SH-SY5Y (cell line): ENCODE measurements at regions not wholly inside any gene's neighbourhood (a gene's known extent, or its start where the extent isn't known, plus 50 kb on each side); places are given as distances from the start of the nearest gene placed in this dataset.

Experiments
- GATA2 ChIP-seq: IDR thresholded peaks from 2 replicates; pipeline ENCODE4 v1.6.1; 2011; ENCODE audit warnings: mild to moderate bottlenecking, low read depth, low read length
- GATA3 ChIP-seq: IDR thresholded peaks from 2 replicates; pipeline ENCODE4 v1.6.1; 2011; ENCODE audit warnings: low read depth, mild to moderate bottlenecking, low read length, moderate library complexity

- no peak for TF ChIP-seq GATA2
- TF ChIP-seq GATA3: no peak
These were observed 257.2 kb upstream of the NSMCE3 start for GRCh38 chr15:29526802-29527201.

GRCh38 chr15:29522373-29523276, 253.0 kb upstream of the NSMCE3 start:
- TF ChIP-seq GATA3 (no peak), GATA2 (no peak)

GRCh38 chr15:29518442-29518841, 248.8 kb upstream of the NSMCE3 start:
- TF ChIP-seq GATA3 (no peak), GATA2 (no peak)

- TF ChIP-seq GATA3 (no peak), GATA2 (no peak)
These were observed 248.2 kb upstream of the NSMCE3 start for GRCh38 chr15:29517829-29518228.

- TF ChIP-seq GATA3 (no peak), GATA2 (no peak)
These were observed 247.3 kb upstream of the NSMCE3 start for GRCh38 chr15:29516929-29517328.

GRCh38 chr15:29514926-29515325, 245.3 kb upstream of the NSMCE3 start:
- TF ChIP-seq GATA3 (no peak), GATA2 (no peak)

- no peak for TF ChIP-seq GATA2
- TF ChIP-seq GATA3: no peak
These were observed 242.0 kb upstream of the NSMCE3 start for GRCh38 chr15:29511663-29512062.

GRCh38 chr15:29490747-29491471, 221.3 kb upstream of the NSMCE3 start:
- TF ChIP-seq GATA2: no peak
- TF ChIP-seq GATA3: no peak

GRCh38 chr15:29480949-29481348, 211.3 kb upstream of the NSMCE3 start:
- TF ChIP-seq GATA3 (no peak), GATA2 (no peak)

GRCh38 chr15:29480278-29480677, 210.7 kb upstream of the NSMCE3 start:
- TF ChIP-seq GATA3 (no peak), GATA2 (no peak)

- TF ChIP-seq GATA3 (no peak), GATA2 (no peak)
These were observed 207.6 kb upstream of the NSMCE3 start for GRCh38 chr15:29477256-29477655.

- no peak for TF ChIP-seq GATA2
- no peak for TF ChIP-seq GATA3
These were observed 207.0 kb upstream of the NSMCE3 start for GRCh38 chr15:29476503-29477080.

- TF ChIP-seq GATA2 (no peak), GATA3 (no peak)
These were observed 205.5 kb upstream of the NSMCE3 start for GRCh38 chr15:29475096-29475495.

GRCh38 chr15:29473621-29474105, 204.0 kb upstream of the NSMCE3 start:
- TF ChIP-seq GATA2 (no peak), GATA3 (no peak)

- TF ChIP-seq GATA3 (no peak), GATA2 (no peak)
These were observed 203.4 kb upstream of the NSMCE3 start for GRCh38 chr15:29472901-29473445.
